SK-N-SH treated with all-trans-retinoic acid at 6 μM for 48 hours (cell line): ENCODE measurements at regions not wholly inside any gene's neighbourhood (a gene's known extent, or its start where the extent isn't known, plus 50 kb on each side); places are given as distances from the start of the nearest gene placed in this dataset.

Source experiments
- ATAC-seq: fragments of 200-7000 bp; cut with Tn5 transposase; 3 replicates; pipeline ENCODE4 v1.9.1; 2020; ENCODE audit warnings: mild to moderate bottlenecking, moderate library complexity
- ARNTL ChIP-seq: fragments of 450-650 bp; formaldehyde crosslinking; IDR thresholded peaks from 2 replicates; pipeline ENCODE4 v1.5.0; 2020; ENCODE audit warnings: low read depth, mild to moderate bottlenecking, moderate library complexity, borderline replicate concordance
- BACH2 ChIP-seq: fragments of 250-450 bp; sonication (Bioruptor Pico); IDR thresholded peaks from 2 replicates; pipeline ENCODE4 v1.9.0; 2021; ENCODE audit warnings: mild to moderate bottlenecking, borderline replicate concordance
- CSDC2 ChIP-seq: fragments of 250-450 bp; sonication (Bioruptor Pico); IDR thresholded peaks from 2 replicates; pipeline ENCODE4 v1.5.0; 2020; ENCODE audit warnings: mild to moderate bottlenecking, moderate library complexity
- ESRRG ChIP-seq: fragments of 250-450 bp; sonication (Bioruptor Pico); IDR thresholded peaks from 2 replicates; pipeline ENCODE4 v1.6.1; 2021; ENCODE audit warnings: mild to moderate bottlenecking
- GLIS3 ChIP-seq: fragments of 250-450 bp; sonication (Bioruptor Pico); IDR thresholded peaks from 2 replicates; pipeline ENCODE4 v1.5.0; 2020; ENCODE audit warnings: mild to moderate bottlenecking, moderate library complexity
- ISL1 ChIP-seq: fragments of 250-450 bp; sonication (Bioruptor Pico); IDR thresholded peaks from 2 replicates; pipeline ENCODE4 v2.1.2; 2022; ENCODE audit warnings: mild to moderate bottlenecking, moderate library complexity
- PPARA ChIP-seq: fragments of 250-450 bp; sonication (Bioruptor Pico); IDR thresholded peaks from 2 replicates; pipeline ENCODE4 v1.5.0; 2020; ENCODE audit warnings: mild to moderate bottlenecking, borderline replicate concordance
- RARB ChIP-seq: fragments of 250-450 bp; sonication (Bioruptor Pico); IDR thresholded peaks from 2 replicates; pipeline ENCODE4 v1.8.0; 2021; ENCODE audit warnings: mild to moderate bottlenecking, moderate library complexity
- SNAI2 ChIP-seq: fragments of 250-450 bp; sonication (Bioruptor Pico); IDR thresholded peaks from 2 replicates; pipeline ENCODE4 v1.5.0; 2020; ENCODE audit warnings: mild to moderate bottlenecking, moderate library complexity
- TCF4 ChIP-seq: fragments of 250-450 bp; sonication (Bioruptor Pico); IDR thresholded peaks from 2 replicates; pipeline ENCODE4 v1.8.0; 2021; ENCODE audit warnings: mild to moderate bottlenecking, moderate library complexity, borderline replicate concordance
- TOX ChIP-seq: fragments of 250-450 bp; sonication (Bioruptor Pico); IDR thresholded peaks from 2 replicates; pipeline ENCODE4 v1.8.0; 2021; ENCODE audit warnings: mild to moderate bottlenecking, moderate library complexity, borderline replicate concordance
- ZC3H10 ChIP-seq: fragments of 250-450 bp; sonication (Bioruptor Pico); IDR thresholded peaks from 2 replicates; pipeline ENCODE4 v1.5.1; 2021; ENCODE audit warnings: mild to moderate bottlenecking, moderate library complexity
- ZFP3 ChIP-seq: fragments of 250-450 bp; sonication (Bioruptor Pico); IDR thresholded peaks from 2 replicates; pipeline ENCODE4 v1.5.0; 2020; ENCODE audit warnings: mild to moderate bottlenecking, moderate library complexity
- ZFP30 ChIP-seq: fragments of 450-650 bp; formaldehyde crosslinking; IDR thresholded peaks from 2 replicates; pipeline ENCODE4 v1.5.0; 2022; ENCODE audit warnings: mild to moderate bottlenecking, moderate library complexity
- ZNF565 ChIP-seq: fragments of 450-650 bp; formaldehyde crosslinking; conservative IDR thresholded peaks from 2 replicates; pipeline ENCODE4 v1.5.0; 2020; ENCODE audit warnings: low read depth, mild to moderate bottlenecking, moderate library complexity
- ZNF70 ChIP-seq: fragments of 450-650 bp; formaldehyde crosslinking; IDR thresholded peaks from 2 replicates; pipeline ENCODE4 v1.5.0; 2020; ENCODE audit warnings: mild to moderate bottlenecking, moderate library complexity
- TF ChIP-seq, protein P1 (sequence below): fragments of 250-450 bp; sonication (Bioruptor Pico); IDR thresholded peaks from 2 replicates; pipeline ENCODE4 v1.5.1; 2020; ENCODE audit warnings: low read depth, mild to moderate bottlenecking, moderate library complexity
- TF ChIP-seq, protein P2 (sequence below): fragments of 250-450 bp; sonication (Bioruptor Pico); IDR thresholded peaks from 2 replicates; pipeline ENCODE4 v1.5.1; 2021; ENCODE audit warnings: mild to moderate bottlenecking, moderate library complexity
- TF ChIP-seq, protein P3 (sequence below): fragments of 250-450 bp; sonication (Bioruptor Pico); IDR thresholded peaks from 2 replicates; pipeline ENCODE4 v1.8.0; 2021; ENCODE audit warnings: low read depth, mild to moderate bottlenecking, moderate library complexity, borderline replicate concordance
- TF ChIP-seq, protein P4 (sequence below): fragments of 250-450 bp; sonication (Bioruptor Pico); IDR thresholded peaks from 2 replicates; pipeline ENCODE4 v1.8.0; 2020; ENCODE audit warnings: mild to moderate bottlenecking, moderate library complexity, borderline replicate concordance

DNA sequence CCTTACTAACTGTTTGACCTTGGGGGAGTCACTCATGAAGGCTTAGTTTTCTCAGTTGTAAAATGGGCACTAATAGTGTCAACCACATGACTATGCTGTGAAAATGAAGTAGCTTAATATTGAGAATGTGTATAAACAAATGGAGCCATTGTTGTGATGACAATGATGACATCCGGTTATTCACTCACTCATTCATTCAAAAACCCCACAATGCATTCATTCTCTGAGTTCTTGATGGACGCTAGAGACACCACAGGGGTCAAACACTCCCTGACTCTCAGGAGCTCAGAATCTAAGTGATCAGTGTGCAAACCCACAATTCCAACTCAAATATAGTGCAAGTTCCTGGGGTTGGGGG lies 138.9 kb downstream of the FOXD2 start:
- TF ChIP-seq ZFP3 (CRISPR knock-in tag) (no peak), ZC3H10 (no peak), CSDC2 (no peak), GLIS3 (CRISPR knock-in tag) (no peak), ARNTL (CRISPR knock-in tag) (no peak), RARB (CRISPR knock-in tag) (no peak), TOX (no peak), BACH2 (CRISPR knock-in tag) (no peak), ZNF565 (CRISPR knock-in tag) (no peak), TCF4 (CRISPR knock-in tag) (no peak), ISL1 (CRISPR knock-in tag) (no peak), SNAI2 (CRISPR knock-in tag) (no peak), ZFP30 (no peak), ESRRG (no peak)
- TF ChIP-seq, protein P1, sequence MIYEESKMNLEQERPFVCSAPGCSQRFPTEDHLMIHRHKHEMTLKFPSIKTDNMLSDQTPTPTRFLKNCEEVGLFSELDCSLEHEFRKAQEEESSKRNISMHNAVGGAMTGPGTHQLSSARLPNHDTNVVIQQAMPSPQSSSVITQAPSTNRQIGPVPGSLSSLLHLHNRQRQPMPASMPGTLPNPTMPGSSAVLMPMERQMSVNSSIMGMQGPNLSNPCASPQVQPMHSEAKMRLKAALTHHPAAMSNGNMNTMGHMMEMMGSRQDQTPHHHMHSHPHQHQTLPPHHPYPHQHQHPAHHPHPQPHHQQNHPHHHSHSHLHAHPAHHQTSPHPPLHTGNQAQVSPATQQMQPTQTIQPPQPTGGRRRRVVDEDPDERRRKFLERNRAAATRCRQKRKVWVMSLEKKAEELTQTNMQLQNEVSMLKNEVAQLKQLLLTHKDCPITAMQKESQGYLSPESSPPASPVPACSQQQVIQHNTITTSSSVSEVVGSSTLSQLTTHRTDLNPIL (CRISPR knock-in tag) = no peak
- TF ChIP-seq, protein P2, sequence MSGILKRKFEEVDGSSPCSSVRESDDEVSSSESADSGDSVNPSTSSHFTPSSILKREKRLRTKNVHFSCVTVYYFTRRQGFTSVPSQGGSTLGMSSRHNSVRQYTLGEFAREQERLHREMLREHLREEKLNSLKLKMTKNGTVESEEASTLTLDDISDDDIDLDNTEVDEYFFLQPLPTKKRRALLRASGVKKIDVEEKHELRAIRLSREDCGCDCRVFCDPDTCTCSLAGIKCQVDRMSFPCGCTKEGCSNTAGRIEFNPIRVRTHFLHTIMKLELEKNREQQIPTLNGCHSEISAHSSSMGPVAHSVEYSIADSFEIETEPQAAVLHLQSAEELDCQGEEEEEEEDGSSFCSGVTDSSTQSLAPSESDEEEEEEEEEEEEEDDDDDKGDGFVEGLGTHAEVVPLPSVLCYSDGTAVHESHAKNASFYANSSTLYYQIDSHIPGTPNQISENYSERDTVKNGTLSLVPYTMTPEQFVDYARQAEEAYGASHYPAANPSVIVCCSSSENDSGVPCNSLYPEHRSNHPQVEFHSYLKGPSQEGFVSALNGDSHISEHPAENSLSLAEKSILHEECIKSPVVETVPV (CRISPR knock-in tag) = no peak
- TF ChIP-seq, protein P3, sequence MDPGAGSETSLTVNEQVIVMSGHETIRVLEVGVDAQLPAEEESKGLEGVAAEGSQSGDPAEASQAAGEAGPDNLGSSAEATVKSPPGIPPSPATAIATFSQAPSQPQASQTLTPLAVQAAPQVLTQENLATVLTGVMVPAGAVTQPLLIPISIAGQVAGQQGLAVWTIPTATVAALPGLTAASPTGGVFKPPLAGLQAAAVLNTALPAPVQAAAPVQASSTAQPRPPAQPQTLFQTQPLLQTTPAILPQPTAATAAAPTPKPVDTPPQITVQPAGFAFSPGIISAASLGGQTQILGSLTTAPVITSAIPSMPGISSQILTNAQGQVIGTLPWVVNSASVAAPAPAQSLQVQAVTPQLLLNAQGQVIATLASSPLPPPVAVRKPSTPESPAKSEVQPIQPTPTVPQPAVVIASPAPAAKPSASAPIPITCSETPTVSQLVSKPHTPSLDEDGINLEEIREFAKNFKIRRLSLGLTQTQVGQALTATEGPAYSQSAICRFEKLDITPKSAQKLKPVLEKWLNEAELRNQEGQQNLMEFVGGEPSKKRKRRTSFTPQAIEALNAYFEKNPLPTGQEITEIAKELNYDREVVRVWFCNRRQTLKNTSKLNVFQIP (CRISPR knock-in tag) = no peak
- ATAC-seq = no peak

DNA sequence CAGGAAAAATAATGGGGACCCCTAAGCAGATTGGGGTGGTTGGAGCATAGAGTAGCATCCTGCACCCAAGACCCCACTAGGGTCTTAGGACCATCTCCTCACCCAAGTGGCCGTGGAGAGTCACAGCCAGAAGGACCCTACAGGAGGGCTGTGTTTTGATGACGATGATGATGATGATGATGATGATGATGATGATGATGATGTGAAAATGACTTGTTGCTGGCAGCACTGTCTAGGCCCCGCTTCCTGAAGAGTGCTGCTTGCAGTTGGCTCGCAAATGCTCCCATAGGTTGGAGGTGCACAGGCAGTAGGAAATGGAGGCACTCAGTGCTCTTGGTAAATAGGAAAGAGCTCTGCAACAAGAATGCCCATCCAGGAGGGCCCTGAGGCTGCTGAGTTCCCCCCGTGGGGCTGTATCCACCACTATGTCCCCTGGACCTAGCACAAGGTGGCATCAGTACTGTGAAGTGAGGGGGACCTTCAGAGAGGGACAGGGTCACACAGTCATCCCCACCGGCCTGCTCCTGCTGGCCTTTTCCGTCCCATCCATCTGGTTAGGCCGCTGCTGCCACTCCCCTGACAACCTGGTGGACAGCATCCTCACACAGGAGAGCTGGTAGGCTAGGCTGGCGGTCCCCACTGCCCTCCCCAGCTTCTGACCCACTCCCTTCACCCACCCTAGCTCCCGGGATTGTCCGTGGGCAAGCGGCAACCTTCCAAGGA lies 139.6 kb downstream of the FOXD2 start:
- no peak for ATAC-seq
- TF ChIP-seq TCF4 (CRISPR knock-in tag) = no peak

DNA sequence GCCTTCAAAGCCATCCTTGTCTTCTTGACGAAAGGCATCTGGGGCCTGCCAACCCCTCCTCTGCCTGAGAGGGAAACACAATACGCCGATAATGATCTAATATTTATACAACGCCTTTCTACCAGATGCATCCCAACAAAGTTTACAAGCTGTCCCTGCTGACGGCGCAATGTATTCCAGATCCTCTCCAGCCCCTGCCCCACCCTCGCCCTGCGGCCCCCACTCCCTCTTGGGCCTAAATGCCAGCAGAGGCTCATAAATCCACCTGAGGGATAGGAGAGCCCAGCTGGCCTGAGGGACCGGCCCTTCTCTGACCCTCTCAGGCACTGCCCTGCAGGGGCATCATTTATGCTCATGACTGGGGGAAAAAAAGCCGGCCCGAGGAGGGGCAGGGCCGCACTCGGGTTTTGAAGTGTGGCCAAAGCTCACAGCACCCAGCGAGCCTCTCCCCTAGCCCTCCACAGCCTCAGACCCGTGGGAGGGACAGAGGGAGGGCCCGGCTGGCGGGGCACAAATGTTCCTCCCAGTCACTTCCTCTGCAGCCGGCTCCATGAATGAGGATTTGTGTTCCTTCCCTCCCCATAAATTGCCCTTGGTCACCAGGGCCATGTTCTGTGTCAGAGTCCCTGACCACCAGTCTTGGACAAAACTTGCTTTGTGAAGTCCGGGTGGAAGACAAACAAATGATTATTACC lies 140.3 kb downstream of the FOXD2 start:
- TF ChIP-seq ZFP30 (no peak), ZNF70 (CRISPR knock-in tag) (no peak), ESRRG (no peak), TOX (no peak), ISL1 (CRISPR knock-in tag) (no peak), ZC3H10 (no peak)
- no peak for ATAC-seq

DNA sequence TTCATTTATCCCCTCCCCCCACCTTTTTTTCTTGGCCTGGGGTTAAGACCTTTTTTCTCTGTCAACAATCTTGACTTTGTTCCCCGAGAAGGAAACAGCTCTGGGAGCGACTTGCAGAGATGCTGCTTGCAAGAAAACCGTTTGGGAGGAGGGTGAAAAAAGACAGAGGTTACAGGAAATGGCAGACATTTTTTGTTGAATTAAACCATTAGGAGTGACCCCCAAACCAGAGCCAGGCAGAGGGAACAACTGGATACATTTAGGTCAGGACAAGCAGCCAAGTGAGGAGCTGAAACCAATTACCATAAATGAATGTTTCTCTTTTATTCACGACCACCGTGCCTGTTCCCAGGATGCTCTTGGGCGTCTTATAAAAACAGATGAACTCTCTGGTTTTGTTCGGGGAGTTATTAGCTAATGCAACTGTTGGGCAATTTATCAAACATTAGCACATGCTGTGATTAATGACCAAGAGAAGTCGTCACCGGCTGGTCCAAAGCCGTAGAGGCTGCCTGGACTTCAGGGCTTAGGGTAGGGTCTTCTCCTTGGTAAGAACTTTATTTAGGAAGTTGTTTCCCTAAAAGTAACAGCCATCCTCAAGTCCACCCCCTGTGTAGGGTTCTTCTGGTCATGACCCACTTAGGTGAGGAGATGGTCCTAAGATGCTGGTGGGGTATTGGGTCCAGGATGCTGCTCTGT lies 141.0 kb downstream of the FOXD2 start:
- ATAC-seq = no peak
- TF ChIP-seq, protein P2 (CRISPR knock-in tag) = no peak
- TF ChIP-seq, protein P1 (CRISPR knock-in tag) = no peak
- TF ChIP-seq ZFP3 (CRISPR knock-in tag) (no peak), PPARA (no peak)
- TF ChIP-seq, protein P4, sequence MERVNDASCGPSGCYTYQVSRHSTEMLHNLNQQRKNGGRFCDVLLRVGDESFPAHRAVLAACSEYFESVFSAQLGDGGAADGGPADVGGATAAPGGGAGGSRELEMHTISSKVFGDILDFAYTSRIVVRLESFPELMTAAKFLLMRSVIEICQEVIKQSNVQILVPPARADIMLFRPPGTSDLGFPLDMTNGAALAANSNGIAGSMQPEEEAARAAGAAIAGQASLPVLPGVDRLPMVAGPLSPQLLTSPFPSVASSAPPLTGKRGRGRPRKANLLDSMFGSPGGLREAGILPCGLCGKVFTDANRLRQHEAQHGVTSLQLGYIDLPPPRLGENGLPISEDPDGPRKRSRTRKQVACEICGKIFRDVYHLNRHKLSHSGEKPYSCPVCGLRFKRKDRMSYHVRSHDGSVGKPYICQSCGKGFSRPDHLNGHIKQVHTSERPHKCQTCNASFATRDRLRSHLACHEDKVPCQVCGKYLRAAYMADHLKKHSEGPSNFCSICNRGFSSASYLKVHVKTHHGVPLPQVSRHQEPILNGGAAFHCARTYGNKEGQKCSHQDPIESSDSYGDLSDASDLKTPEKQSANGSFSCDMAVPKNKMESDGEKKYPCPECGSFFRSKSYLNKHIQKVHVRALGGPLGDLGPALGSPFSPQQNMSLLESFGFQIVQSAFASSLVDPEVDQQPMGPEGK (CRISPR knock-in tag) = no peak
